Activated T-helper 17 cell treated with anti-CD3 and anti-CD28 coated beads, Interleukin-2, amount 50 U/mL, for 72 hours (primary cell): ENCODE measurements at regions not wholly inside any gene's neighbourhood (a gene's known extent, or its start where the extent isn't known, plus 50 kb on each side); places are given as distances from the start of the nearest gene placed in this dataset.

Experiments used
- ATAC-seq: fragments of 150-1000 bp; cut with Tn5 transposase; replicated peaks from 2 replicates; pipeline ENCODE4 v1.10.0; 2021; ENCODE audit warnings: mild to moderate bottlenecking, moderate library complexity
- H3K27ac Mint-ChIP-seq: one replicate; pipeline ENCODE4 v1.8.0; 2022; ENCODE audit warnings: mixed read lengths
- H3K27me3 Mint-ChIP-seq: one replicate; pipeline ENCODE4 v1.8.0; 2022; ENCODE audit warnings: mixed read lengths
- H3K36me3 Mint-ChIP-seq: one replicate; pipeline ENCODE4 v1.8.0; 2022; ENCODE audit warnings: low read depth, mild to moderate bottlenecking, mixed read lengths
- H3K4me1 Mint-ChIP-seq: one replicate; pipeline ENCODE4 v1.8.0; 2022; ENCODE audit warnings: mixed read lengths
- H3K4me3 Mint-ChIP-seq: one replicate; pipeline ENCODE4 v1.8.0; 2022; ENCODE audit warnings: mild to moderate bottlenecking, mixed read lengths
- H3K9me3 Mint-ChIP-seq: one replicate; pipeline ENCODE4 v1.8.0; 2022; ENCODE audit warnings: mixed read lengths

DNA sequence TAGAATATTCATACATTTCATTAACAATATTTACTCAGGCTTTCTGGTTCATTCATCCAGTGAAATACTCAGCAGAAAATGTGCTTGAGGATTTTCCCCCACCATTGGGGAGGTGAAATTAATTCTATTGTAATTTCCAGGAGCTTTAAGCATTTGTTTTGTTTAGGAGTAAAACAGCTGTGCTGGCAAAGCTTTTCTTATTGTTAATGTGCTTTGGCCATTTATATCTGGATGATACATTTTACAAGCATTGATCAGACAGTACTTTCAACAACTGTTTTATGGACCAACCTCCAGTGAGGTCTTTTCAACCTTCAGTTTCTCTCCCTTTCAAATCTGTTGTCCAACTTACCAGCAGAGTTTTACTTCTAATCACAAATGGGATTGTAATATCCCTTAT lies 672.4 kb downstream of the CDH11 start:
- Mint-ChIP-seq H3K36me3 (no peaks in the 10 kb centered on the region), H3K27ac (no peak overlapping the region)

DNA sequence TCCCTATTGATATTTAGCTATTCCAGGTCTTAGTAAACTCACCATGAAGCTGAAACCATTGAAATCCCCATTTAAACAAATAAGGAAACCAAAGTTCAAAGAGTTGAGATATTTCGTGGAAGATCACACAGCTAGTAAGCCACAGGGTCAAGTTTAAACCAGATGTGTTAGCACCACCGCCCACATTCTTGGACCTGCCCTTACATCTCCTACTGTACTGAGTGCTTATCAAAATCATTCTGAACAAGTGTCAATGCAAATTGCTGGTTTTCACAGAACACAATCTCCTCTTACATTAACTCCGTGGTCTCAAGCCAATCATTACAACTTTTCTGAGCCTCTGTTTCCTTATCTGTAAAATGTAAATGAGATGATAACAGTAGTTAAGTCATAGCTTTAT lies 676.2 kb downstream of the CDH11 start:
- Mint-ChIP-seq H3K36me3 (no peaks in the 10 kb centered on the region), H3K9me3 (peaks cover 10% of the 10 kb centered on the region), H3K4me3 (no peak overlapping the region), H3K4me1 (no peaks in the 10 kb centered on the region), H3K27ac (no peak overlapping the region), H3K27me3 (no peaks in the 10 kb centered on the region)
- ATAC-seq = no peak

More for the DNA sequence above, 672.4 kb downstream of the CDH11 start:
- Mint-ChIP-seq H3K4me1 (no peaks in the 10 kb centered on the region), H3K9me3 (peaks cover 10% of the 10 kb centered on the region), H3K4me3 (no peak overlapping the region), H3K27me3 (no peaks in the 10 kb centered on the region)
- ATAC-seq = no peak

DNA sequence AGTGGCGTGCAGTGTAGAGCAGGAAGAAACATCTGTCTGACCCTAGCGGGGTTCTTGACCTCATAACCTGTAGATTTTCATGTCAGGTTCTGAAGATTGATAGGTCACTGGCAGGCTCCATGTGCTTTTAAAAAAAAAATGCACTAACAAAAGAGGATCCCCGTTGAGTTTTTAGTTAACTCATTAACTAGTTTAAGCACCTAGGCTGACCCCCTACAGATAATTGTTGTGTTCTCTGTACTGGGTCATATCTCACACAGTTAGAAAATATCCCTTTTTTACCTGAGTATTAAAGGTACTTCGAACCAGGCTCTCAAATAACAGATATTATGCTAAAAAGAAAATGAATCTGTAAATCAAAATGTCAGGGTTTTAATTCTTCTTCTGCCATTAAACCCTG lies 676.6 kb downstream of the CDH11 start:
- H3K27ac Mint-ChIP-seq = no peak overlapping the region
- H3K9me3 Mint-ChIP-seq = peaks cover 11% of the 10 kb centered on the region
- no peak overlapping the region for H3K4me3 Mint-ChIP-seq
- no peaks in the 10 kb centered on the region for H3K4me1 Mint-ChIP-seq
- H3K36me3 Mint-ChIP-seq = no peaks in the 10 kb centered on the region
- no peak for ATAC-seq
- no peaks in the 10 kb centered on the region for H3K27me3 Mint-ChIP-seq

DNA sequence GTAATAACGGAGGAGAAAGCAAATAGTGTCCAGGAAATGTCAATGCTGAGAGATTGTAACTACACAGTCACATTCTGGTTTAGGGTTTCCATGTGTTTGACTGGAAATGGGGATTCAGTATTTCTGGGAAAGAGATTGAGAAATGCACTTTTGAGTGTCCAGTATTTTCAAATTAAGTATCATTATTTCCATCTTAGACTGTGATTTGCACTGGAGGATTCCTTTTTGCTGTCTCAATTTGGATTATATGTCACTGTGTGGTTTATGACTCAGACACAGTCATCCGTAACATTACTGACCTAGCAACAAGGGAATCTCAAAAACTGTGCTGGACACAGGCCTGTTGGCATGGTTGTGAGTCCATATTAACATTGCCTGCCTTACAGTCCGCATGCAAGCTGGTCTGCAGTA lies 681.4 kb downstream of the CDH11 start:
- no peaks in the 10 kb centered on the region for H3K4me1 Mint-ChIP-seq
- ATAC-seq = no peak
- no peaks in the 10 kb centered on the region for H3K36me3 Mint-ChIP-seq
- no peaks in the 10 kb centered on the region for H3K27me3 Mint-ChIP-seq
- no peak overlapping the region for H3K4me3 Mint-ChIP-seq
- H3K9me3 Mint-ChIP-seq = peaks cover 10% of the 10 kb centered on the region
- H3K27ac Mint-ChIP-seq = no peak overlapping the region

DNA sequence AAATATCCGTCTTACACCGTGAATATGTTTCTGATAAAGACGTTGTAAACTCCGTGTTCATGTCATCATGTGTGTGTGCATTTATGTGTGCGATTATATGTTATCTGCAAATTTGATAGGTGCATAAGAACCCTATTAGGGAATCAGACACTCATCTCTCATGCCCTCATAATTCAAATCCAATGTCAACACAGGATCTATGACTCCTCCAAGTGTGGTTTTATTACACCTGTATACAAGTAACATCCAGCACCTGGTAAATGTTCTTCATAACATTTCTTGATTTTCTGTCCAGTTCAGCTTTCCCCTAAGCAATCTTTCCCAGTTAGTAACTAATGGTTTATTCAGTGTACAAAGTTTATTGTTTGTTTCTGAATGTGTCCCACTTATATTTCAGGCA lies 681.9 kb downstream of the CDH11 start:
- no peaks in the 10 kb centered on the region for H3K36me3 Mint-ChIP-seq
- no peaks in the 10 kb centered on the region for H3K27me3 Mint-ChIP-seq
- no peak for ATAC-seq
- peaks cover 10% of the 10 kb centered on the region for H3K9me3 Mint-ChIP-seq
- H3K4me3 Mint-ChIP-seq = no peak overlapping the region
- H3K27ac Mint-ChIP-seq = no peak overlapping the region
- no peaks in the 10 kb centered on the region for H3K4me1 Mint-ChIP-seq

DNA sequence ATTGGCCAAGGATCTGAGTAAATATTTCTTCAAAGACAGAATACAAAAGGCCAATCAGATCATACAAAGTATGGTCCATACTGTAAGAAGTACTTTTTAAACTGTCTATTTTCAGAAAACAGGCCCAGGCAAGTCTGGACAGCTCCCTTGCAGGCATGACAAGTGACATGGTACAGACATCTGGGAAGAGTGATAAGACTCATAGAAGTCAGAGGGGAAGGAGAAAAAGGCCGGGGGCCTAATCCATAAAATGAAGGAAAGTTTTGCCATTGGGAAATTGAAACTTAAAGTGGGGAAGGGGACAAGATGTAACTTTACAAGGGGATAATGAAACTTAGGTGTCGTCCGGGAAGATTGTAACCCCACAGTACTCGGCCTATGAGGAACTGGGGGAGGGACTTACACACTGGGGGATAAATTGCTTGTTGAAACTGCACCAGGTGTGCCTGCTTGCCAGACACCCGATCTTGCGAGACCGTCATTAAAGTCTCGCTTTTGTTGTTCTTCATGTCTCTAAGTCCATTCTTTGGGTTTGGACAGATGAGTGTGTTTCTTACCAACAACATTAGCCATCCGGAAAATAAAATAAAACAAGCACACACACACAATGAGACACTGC lies 684.0 kb downstream of the CDH11 start:
- no peaks in the 10 kb centered on the region for H3K4me1 Mint-ChIP-seq
- H3K4me3 Mint-ChIP-seq = no peak overlapping the region
- peaks cover 6% of the 10 kb centered on the region for H3K9me3 Mint-ChIP-seq
- H3K27ac Mint-ChIP-seq = no peak overlapping the region
- ATAC-seq = no peak
- H3K36me3 Mint-ChIP-seq = no peaks in the 10 kb centered on the region
- H3K27me3 Mint-ChIP-seq = no peaks in the 10 kb centered on the region

DNA sequence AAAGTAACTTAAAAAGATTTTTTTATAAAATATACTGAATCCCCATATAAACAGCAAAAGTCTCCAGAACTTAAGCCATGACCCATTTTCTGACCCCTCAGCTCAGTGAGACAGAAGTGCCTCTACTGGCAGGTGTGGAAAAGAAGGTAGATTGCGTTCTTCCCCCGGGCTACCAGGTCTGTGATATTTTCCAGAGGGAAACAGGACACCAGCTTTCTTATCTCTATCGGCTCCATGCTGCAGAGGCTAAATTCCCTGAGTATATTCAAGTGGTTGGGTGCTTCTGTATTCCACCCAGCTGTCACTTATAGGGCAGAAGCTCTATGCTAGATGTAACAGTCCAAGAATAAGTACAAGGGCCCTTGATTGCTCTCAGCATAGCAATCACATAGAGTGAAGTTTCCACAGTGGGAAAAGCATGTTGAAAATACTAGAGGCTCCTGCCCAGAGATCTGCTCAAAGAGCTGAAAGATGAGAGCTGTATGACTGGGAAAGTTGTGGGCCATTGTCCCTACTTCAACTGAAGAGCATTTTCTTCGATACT lies 687.3 kb downstream of the CDH11 start:
- no peaks in the 10 kb centered on the region for H3K4me1 Mint-ChIP-seq
- peaks cover 4% of the 10 kb centered on the region for H3K9me3 Mint-ChIP-seq
- no peak for ATAC-seq
- H3K27ac Mint-ChIP-seq = no peak overlapping the region
- no peaks in the 10 kb centered on the region for H3K36me3 Mint-ChIP-seq
- no peak overlapping the region for H3K4me3 Mint-ChIP-seq
- no peaks in the 10 kb centered on the region for H3K27me3 Mint-ChIP-seq

DNA sequence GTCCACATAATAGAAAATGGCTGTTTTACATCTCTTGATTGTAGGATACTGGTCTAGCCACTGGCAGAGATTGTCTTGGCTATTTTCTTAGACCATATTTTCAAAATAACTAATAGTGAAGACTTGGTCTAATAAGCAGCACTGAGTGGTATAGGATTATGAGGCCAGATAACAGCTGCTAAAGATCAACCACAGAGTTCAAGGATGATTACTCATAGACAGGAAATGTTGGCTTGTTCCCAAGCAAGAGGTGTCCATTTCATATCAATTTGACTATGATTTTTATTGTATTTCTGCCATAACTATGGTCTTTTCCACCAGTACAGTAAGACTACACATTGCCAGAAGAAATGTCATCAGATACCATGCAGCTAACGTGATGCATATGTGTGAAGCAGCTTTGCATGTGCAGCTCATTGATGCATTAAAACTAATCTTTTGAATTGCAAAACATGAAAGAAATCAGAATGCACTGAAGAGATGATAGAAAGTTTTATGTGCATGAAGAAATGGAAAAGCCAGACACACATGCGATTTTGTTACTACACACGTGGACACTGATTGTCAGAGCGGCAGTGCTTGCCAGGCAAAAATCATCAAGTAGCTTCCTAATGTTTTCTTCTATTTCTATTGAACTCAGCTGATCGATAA lies 693.3 kb downstream of the CDH11 start:
- H3K27ac Mint-ChIP-seq = no peak overlapping the region
- H3K4me3 Mint-ChIP-seq = no peak overlapping the region

DNA sequence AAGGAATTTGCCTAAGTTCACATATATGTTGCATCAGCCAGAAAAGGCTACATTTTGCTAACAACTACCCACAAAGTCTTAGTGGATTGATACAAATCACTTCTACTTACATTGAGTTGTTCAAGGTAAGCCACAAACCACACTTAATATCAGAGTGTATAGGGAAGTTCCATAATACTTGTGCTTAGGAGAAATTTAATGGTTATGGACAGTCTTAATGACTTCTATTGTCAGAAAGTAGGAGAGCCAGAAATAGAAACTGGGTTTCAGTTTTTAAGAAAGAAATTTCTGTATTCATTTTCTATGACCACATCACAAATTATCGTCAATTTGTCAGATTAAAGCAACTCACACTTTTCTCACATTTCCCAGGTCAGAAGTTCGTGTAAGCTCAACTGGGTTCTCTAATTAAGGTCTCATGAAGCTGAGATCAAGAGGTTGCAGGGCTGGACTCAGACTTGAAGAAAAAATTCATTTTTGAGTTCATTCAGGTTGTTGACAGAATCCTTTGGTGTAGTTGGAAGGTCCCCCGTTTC lies 695.7 kb downstream of the CDH11 start:
- Mint-ChIP-seq H3K4me3 (no peak overlapping the region), H3K4me1 (no peaks in the 10 kb centered on the region), H3K27ac (no peak overlapping the region), H3K36me3 (no peaks in the 10 kb centered on the region), H3K27me3 (no peaks in the 10 kb centered on the region), H3K9me3 (peaks cover 16% of the 10 kb centered on the region)
- ATAC-seq = no peak

More for the DNA sequence above, 693.3 kb downstream of the CDH11 start:
- H3K4me1 Mint-ChIP-seq = no peaks in the 10 kb centered on the region
- H3K36me3 Mint-ChIP-seq = no peaks in the 10 kb centered on the region
- H3K27me3 Mint-ChIP-seq = no peaks in the 10 kb centered on the region
- no peak for ATAC-seq
- peaks cover 8% of the 10 kb centered on the region for H3K9me3 Mint-ChIP-seq

DNA sequence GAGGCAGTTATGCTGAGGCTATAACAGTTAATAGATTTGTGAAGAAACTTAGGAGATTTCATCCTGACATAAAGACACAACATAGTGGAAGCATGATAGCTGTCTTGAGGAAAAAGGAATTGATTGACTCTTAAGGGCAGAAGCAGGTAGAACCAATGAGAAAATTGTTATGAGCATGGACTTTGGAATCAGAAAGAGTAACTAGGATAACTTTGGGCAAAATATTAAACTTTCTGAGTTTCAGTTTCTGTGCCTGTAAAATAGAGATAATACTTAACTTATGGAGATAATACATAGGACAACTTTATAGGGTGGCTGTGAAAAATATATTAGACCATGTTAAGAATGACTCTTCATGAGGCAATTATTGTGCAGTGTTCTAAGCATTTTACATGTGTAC lies 696.5 kb downstream of the CDH11 start:
- Mint-ChIP-seq H3K36me3 (no peaks in the 10 kb centered on the region), H3K9me3 (peaks cover 17% of the 10 kb centered on the region), H3K4me3 (no peak overlapping the region), H3K27me3 (no peaks in the 10 kb centered on the region), H3K4me1 (no peaks in the 10 kb centered on the region), H3K27ac (no peak overlapping the region)
- no peak for ATAC-seq

DNA sequence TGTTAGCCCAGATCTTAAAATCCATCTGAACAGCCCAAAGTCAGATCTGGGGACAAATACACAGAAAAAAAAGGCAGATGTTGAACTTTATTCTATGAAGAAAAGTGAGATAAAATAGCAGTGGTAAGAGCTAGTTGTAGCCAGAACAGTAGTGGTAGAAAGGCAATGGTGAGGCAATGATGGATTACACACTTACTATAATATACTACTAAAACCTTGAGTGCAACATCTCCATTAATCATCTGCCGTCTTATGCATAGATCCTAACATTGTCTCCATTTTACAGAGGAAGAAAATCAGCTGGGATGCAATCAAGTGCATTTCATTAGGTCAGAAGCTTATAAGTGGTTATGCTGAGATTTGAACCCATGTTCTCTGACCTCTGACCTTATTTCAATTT lies 699.6 kb downstream of the CDH11 start:
- no peak overlapping the region for H3K27ac Mint-ChIP-seq
- H3K4me1 Mint-ChIP-seq = no peaks in the 10 kb centered on the region
- no peaks in the 10 kb centered on the region for H3K27me3 Mint-ChIP-seq
- H3K9me3 Mint-ChIP-seq = peaks cover 23% of the 10 kb centered on the region
- no peak for ATAC-seq
- no peak overlapping the region for H3K4me3 Mint-ChIP-seq
- H3K36me3 Mint-ChIP-seq = no peaks in the 10 kb centered on the region

DNA sequence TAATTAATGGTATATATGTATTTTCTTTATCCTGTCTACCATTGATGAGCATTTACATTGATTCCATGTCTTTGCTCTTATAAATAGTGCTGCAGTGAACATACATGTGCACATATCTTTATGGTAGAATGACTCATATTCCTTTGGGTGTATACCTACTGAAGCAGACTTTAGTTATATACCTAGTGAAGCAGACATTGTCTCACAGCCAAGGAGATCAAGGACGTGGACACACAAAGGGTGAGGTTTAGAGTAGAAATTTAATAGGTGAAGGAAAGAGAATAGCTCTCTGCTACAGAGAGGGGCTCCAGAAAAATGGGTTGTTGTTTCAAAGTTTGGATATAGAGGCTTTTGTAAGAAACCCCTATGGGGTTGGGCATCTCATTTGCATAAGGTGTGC lies 700.3 kb downstream of the CDH11 start:
- Mint-ChIP-seq H3K27ac (no peak overlapping the region), H3K4me3 (no peak overlapping the region), H3K27me3 (no peaks in the 10 kb centered on the region), H3K9me3 (peaks cover 23% of the 10 kb centered on the region), H3K36me3 (no peaks in the 10 kb centered on the region), H3K4me1 (no peaks in the 10 kb centered on the region)
- no peak for ATAC-seq

DNA sequence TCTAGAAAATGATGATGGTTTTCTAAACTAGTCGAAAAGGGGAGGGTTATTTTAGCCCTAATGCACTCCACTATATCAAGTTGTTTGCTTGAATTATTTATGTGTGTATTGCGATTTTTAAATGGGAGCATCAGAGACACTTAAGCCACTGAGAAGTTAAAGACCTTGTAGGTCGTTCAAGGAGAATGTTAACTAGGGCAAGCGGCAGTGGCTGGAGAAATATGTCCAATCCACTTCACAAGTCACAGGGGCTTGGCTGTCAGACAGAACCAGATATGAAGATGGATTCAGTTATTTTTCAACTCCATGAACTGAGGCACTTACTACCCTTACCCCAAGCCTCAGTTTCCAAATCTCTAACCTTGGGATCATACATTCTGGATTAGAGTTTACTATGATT lies 702.0 kb downstream of the CDH11 start:
- Mint-ChIP-seq H3K27me3 (no peaks in the 10 kb centered on the region), H3K4me3 (no peak overlapping the region), H3K36me3 (no peaks in the 10 kb centered on the region), H3K9me3 (peaks cover 23% of the 10 kb centered on the region), H3K4me1 (no peaks in the 10 kb centered on the region), H3K27ac (no peak overlapping the region)
- ATAC-seq = no peak

DNA sequence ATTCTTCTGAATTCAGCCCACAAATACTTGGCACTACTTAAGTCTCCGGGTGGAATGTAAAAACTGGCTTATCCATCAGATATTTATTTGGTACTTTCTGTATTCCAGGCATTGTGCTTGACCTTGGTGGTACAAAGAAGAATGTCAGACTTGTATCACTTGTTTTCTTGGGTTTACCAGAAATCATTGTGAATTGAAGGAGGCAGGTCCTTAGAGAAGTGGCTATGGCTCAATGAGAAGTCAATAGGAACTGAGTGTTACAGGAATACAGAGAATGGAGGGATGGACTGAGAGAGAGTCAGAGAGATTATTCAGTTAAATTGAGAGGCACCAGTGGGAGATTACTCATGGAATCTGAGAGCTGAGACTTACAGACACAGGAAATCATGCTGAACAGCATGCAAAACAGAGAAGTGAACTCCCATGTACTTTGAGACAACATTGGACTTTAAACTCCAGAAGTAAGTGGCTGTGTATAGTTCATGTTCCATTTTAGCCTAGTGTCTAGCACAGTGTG lies 704.1 kb downstream of the CDH11 start:
- no peak overlapping the region for H3K27ac Mint-ChIP-seq
- H3K4me1 Mint-ChIP-seq = no peaks in the 10 kb centered on the region
- peaks cover 22% of the 10 kb centered on the region for H3K9me3 Mint-ChIP-seq
- no peak for ATAC-seq
- H3K36me3 Mint-ChIP-seq = no peaks in the 10 kb centered on the region
- H3K4me3 Mint-ChIP-seq = no peak overlapping the region
- H3K27me3 Mint-ChIP-seq = no peaks in the 10 kb centered on the region
